H1 (cell line): ENCODE measurements at regions not wholly inside any gene's neighbourhood (a gene's known extent, or its start where the extent isn't known, plus 50 kb on each side); places are given as distances from the start of the nearest gene placed in this dataset.

Source experiments
- BCL11A ChIP-seq, 2 experiments: IDR thresholded peaks; one replicate each; pipeline ENCODE4 v1.6.1; 2011; ENCODE audit warnings: low read depth in 2 of 2, low read length in 2 of 2, mild to moderate bottlenecking in 2 of 2
- POU5F1 ChIP-seq: IDR thresholded peaks from 2 replicates; pipeline ENCODE4 v1.6.1; 2011; ENCODE audit warnings: low read depth, mild to moderate bottlenecking, low read length, moderate library complexity
- TF ChIP-seq, protein P1 (sequence below): IDR thresholded peaks from 2 replicates; pipeline ENCODE4 v1.6.1; 2012; ENCODE audit warnings: low read length, inconsistent platforms

DNA sequence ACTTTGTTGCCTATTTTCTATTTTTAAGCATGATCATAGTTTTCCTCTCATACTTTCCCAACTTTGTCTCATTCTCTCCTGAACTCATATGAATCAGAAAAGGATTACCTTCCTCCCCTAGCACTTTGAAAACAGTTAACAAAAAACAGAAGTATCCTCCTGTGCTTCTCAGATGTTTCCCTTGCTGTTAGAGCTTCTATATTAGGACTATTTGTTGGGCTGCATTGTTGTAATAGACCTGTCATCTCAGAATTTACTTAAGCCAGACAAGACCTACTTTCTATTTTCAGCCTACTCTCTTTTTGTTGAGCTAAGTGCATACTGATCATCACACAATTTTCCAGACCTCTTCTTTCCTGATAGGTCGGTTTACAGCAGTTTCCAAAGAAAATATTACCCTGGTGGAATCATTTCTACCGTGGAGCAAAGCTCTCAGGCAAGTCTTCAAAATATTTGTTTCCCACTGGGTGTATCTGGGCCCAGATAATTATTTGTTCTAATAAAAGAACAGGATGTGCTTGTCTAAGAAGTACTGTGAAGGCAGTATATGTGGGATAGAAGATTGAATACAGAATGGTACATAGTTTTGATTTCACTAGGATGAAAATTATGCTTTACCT lies 411.9 kb upstream of the KLF6 start (continued):
- no peak for TF ChIP-seq BCL11A (IDR thresholded peaks at IDR 0.05; ENCODE audit: low read depth in 2 of 2, low read length in 2 of 2)
- TF ChIP-seq POU5F1: no peak
- TF ChIP-seq, protein P1, sequence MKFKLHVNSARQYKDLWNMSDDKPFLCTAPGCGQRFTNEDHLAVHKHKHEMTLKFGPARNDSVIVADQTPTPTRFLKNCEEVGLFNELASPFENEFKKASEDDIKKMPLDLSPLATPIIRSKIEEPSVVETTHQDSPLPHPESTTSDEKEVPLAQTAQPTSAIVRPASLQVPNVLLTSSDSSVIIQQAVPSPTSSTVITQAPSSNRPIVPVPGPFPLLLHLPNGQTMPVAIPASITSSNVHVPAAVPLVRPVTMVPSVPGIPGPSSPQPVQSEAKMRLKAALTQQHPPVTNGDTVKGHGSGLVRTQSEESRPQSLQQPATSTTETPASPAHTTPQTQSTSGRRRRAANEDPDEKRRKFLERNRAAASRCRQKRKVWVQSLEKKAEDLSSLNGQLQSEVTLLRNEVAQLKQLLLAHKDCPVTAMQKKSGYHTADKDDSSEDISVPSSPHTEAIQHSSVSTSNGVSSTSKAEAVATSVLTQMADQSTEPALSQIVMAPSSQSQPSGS: no peak
- TF ChIP-seq, all 59 proteins: peak for 0
